NCI-H524 treated with DMSO at 0.1 percent for 48 hours (cell line): ENCODE measurements at regions not wholly inside any gene's neighbourhood (a gene's known extent, or its start where the extent isn't known, plus 50 kb on each side); places are given as distances from the start of the nearest gene placed in this dataset.

Experiments used
- DNase-seq: peaks from one replicate; lab custom pipeline; 2025; lab: John Stamatoyannopoulos, UW

GRCh38 chr18:67290421-67290820 lies 226.1 kb downstream of the DSEL start:
- no peak for DNase-seq

GRCh38 chr18:67285583-67285982 lies 230.9 kb downstream of the DSEL start:
- no peak for DNase-seq

DNA sequence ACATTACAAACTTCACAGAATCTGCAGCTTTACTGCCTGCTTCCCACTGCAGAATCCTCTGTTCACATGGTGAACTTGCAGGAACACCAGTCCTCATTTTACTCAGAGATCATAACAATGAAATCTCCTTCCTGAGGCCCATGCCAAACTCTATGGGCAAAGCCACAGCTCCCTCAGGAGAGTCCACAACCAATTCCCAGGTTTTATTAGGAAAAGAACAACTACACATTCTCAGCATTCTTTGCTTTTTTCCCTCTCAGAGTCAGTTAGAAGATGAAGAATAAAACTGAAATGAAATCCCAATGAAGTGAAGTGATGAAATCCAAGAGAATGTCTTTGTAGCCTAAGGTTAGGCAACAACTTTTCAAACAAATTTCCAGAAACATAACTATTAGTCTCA lies 233.7 kb downstream of the DSEL start:
- DNase-seq: no peak

GRCh38 chr18:67281746-67282145 lies 234.8 kb downstream of the DSEL start:
- no peak for DNase-seq

- no peak for DNase-seq
These were observed 235.9 kb downstream of the DSEL start for GRCh38 chr18:67280486-67281242.

- no peak for DNase-seq
These were observed 236.5 kb downstream of the DSEL start for GRCh38 chr18:67279988-67280387.

DNA sequence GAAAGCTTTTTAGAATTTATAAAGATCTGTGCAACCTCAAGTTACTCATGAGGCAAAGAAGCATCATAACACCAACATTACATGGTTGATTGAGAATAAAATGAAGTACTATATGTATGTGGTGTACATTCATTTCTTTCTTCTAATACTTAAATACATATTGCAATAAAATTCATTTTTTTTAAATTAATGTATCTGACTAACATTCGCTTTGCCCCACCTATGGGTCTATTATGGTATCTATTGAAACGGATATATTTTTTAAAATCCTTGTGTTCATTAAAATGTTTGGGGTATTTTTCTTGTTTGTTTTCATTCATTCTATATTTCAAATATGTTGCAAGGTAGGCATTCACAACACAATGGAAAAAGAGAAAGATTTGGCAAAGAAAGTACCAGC lies 237.5 kb downstream of the DSEL start:
- no peak for DNase-seq

DNA sequence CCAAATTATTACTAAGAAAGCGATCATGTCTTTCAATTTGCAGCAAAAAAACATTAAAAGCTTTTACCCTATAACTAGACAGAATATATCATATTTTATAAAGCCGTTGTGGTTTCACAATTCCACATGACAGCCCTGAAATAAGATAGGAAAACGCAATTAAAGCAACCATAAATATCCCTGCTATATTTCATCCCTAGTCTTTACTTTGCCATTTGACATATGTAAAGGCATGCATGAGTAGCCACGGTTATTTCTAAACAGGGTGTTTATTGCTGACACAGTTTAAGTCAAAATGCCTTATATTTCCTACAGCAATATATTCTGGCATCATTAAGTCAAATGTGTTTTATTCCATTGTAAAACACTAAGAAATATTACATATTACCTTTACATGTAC lies 239.9 kb downstream of the DSEL start:
- no peak for DNase-seq

- DNase-seq: no peak
These were observed 243.2 kb downstream of the DSEL start for GRCh38 chr18:67273288-67273687.

GRCh38 chr18:67269206-67269605 lies 247.3 kb downstream of the DSEL start:
- DNase-seq: no peak

DNA sequence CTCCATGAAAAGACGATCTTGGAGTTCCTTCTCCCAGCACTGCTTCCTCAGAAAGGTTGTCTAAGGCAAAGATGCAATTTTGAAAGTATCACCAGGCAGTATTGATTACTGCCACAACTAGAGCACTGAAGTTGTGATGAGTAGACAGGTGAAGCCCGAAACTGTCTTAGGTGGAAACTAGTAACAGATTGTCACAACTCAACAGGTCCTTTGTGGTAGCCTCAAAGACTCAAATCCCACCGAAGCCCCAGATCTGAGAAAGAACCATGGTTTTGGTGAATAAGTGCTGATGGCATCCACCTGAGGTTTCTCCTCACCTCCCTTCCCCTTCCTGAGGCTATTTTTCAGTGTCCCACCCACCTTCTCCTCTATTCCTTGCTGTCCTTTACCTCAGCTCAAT lies 248.0 kb downstream of the DSEL start:
- no peak for DNase-seq

- DNase-seq: no peak
These were observed 250.0 kb downstream of the DSEL start for GRCh38 chr18:67266246-67267237.

GRCh38 chr18:67265464-67266245 lies 250.9 kb downstream of the DSEL start:
- DNase-seq: no peak

GRCh38 chr18:67261931-67262552 lies 254.5 kb downstream of the DSEL start:
- no peak for DNase-seq

- DNase-seq: no peak
These were observed 255.7 kb downstream of the DSEL start for GRCh38 chr18:67260841-67261240.

DNA sequence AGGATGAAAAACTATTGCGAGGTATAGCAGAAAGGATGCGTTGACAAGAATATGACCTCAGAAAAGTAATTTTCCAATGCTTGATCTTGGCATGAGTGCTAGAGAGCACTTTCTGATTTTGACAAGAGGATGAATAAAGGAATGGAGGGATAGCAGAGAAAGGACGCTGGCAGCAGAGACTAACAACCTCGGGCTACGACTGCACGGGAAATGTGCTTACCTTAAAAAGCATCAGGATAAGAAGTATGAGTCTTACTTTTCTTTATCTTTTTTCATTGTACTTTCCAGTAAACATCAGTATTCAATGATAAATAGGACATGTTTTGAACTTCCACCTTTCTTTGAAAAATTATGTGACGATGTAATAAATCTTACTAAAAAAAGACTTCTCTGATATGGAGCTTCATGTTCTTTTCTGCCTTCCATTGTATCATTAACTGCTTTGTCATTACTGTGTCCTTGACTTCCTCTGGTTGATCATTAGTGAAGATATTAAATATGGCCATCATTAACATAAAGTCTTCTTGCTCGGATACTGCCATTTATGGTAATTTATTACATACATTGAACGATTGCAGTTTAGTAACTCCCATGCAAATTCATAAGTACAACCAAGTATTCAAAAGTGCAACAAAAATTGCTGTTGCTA lies 265.6 kb downstream of the DSEL start:
- DNase-seq: no peak

DNA sequence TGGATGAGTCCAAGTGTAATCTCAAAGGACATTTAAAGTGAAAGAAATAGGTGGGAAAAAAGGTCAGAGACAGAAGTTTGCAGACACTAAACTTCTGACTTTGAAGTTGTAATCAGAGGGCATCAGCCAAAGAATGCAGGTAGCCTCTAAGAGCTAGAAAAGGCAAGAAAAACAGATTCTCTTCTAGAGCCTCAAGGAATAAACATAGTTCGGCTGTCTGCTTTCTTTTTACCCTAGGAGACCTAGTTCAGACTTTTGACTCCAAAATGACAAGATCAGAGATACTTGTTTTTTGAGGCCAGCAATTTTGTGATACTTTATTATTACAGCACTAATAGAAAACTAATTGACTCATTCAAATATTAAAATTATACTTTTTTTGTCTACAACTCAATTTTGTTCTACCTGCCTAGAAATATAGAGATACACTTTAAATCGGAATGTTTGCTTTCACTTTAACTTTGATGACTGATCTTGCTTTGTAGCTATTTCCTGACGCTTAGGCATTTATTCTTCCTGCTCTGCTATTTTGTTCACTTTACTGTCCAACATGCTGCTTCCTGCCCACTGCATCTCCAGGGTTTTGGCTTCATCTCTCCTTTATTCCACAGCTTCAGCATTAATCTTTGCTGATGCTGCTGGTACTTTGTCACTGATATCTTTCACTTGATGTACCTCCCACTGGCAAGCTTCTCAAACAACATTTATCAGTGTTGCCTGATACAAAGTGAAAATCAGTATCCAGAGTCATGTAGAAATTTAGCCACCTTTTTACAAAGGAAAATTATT lies 272.5 kb downstream of the DSEL start:
- no peak for DNase-seq

DNA sequence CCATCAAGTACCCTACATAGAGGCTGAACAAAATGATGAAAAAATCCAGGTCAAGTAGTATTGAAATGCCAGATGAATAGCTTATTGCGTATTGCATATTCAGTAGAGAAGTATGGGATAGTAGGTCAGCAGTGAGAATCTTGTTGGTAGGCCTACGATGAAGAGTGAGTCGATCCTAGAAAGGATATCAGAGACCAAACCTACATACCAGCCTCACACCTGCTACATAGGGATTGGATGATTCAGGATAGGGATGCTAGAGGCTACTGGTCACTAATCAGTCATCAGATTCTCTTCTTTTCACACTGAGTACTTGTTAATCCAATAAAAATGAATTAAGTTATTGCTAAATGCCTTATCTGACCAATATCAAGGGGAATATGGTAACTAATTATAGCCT lies 274.5 kb downstream of the DSEL start:
- no peak for DNase-seq

DNA sequence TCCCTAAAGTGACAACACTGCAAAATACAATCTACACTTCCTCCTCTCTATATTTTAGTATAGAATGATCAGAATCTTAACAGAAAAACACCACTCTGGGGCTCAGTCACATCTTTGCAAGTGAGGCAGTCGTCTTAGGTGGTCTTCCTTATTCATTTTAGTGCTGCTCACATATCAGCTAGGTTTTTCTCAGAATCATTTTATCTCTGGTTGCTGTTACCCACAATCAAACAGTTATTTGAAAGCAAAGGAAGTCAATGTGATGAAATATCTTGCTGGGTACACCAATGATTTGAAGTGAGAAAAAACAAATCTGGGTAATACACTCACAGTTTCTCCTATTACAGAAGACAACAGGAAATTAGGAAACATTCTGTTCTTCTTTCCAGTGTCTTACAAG lies 275.2 kb downstream of the DSEL start:
- no peak for DNase-seq

GRCh38 chr18:67239826-67240225 lies 276.7 kb downstream of the DSEL start:
- DNase-seq: no peak

- no peak for DNase-seq
These were observed 283.5 kb downstream of the DSEL start for GRCh38 chr18:67232991-67233390.
